Testis (tissue), 2 donors: ENCODE measurements at regions not wholly inside any gene's neighbourhood (a gene's known extent, or its start where the extent isn't known, plus 50 kb on each side); places are given as distances from the start of the nearest gene placed in this dataset.

Source experiments
- POLR2A ChIP-seq: fragments of 450-650 bp; IDR thresholded peaks from one replicate; pipeline ENCODE4 v1.6.1; 2017; ENCODE audit warnings: antibody characterized with exemption, mild to moderate bottlenecking, moderate library complexity
- TF ChIP-seq, protein P1 (sequence below), 3 experiments: fragments of 450-650 bp in 2 of 3; fragments of 200-600 bp in 1 of 3; sonication (generic) in 1 of 3; IDR thresholded peaks; one replicate each; pipeline ENCODE4 v1.5.1; 2016 to 2019; ENCODE audit warnings: antibody characterized with exemption in 3 of 3, mild to moderate bottlenecking in 2 of 3, moderate library complexity in 1 of 3

DNA sequence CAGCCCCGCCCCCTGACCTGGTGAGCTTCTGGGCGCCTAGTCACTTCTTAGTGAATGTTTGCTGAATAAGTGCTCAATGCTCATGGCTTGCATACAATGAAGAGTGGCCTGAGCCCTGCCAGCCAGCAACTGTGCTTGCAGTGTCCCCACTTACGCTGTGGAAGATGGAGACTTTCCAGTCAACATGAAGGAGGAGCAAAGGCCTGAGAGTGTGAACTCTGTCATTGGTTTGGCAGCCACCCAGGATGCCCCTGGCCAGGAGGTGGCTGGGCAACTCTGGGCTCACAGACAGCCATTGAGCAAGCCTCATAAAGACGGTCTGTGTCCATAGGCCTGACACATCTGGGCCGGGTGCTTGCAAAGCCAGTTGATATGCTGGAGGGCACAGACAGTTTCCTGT is 72.1 kb upstream of the MAMLD1 start:
- TF ChIP-seq, protein P1, sequence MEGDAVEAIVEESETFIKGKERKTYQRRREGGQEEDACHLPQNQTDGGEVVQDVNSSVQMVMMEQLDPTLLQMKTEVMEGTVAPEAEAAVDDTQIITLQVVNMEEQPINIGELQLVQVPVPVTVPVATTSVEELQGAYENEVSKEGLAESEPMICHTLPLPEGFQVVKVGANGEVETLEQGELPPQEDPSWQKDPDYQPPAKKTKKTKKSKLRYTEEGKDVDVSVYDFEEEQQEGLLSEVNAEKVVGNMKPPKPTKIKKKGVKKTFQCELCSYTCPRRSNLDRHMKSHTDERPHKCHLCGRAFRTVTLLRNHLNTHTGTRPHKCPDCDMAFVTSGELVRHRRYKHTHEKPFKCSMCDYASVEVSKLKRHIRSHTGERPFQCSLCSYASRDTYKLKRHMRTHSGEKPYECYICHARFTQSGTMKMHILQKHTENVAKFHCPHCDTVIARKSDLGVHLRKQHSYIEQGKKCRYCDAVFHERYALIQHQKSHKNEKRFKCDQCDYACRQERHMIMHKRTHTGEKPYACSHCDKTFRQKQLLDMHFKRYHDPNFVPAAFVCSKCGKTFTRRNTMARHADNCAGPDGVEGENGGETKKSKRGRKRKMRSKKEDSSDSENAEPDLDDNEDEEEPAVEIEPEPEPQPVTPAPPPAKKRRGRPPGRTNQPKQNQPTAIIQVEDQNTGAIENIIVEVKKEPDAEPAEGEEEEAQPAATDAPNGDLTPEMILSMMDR (IDR thresholded peaks at IDR 0.05): no peak
- TF ChIP-seq POLR2A: no peak
